GM10266 (cell line): ENCODE measurements at regions not wholly inside any gene's neighbourhood (a gene's known extent, or its start where the extent isn't known, plus 50 kb on each side); places are given as distances from the start of the nearest gene placed in this dataset.

Experiments used
- DNase-seq: peaks from one replicate; pipeline ENCODE4 v3.0.0; 2012; ENCODE audit errors: extremely low spot score
- CTCF ChIP-seq: IDR thresholded peaks from 2 replicates; pipeline ENCODE4 v1.5.1; 2012; ENCODE audit warnings: mild to moderate bottlenecking, low read depth; ENCODE audit not compliant: control insufficient read depth, insufficient read depth; ENCODE audit errors: missing control alignments

DNA sequence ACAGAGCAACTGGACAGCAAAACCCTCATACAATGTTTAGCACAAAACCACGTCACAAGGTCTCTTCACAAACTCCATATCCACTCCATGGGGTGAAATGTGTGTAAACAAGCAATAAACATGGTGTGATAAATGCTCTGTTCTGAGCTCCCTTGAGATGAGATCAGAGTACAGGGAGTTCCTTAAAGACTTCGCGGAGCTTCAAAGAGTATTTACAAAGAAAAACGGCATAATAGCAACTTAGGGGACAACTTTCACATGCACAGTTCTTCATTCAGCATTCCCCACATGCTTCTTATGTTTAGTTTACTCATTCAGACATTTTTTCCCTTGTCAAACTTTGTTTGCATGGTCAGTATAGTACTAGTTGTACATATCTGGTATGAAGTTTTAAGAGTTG lies 52.5 kb upstream of the SUCLG2 start:
- DNase-seq = no peak
- TF ChIP-seq CTCF = no peak

DNA sequence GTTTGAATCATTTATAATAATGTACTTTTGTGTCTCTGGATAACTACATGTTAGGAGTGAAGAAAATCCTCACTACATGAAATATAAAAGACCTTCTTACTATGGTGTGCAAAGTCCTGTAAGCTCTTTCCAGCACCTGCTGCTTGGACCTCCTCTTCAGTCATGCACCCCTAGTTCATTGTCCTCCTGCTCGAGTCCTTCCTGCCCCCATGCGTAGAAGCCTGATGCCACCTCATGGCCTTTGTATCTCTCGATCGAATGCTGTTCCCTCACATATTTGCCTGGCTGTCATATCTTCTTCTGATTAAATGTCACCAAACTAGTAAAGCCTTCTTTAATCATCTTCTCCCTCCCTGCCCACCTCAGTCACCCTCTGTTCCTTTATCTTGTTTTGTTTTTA lies 49.9 kb upstream of the SUCLG2 start:
- DNase-seq = no peak
- no peak for TF ChIP-seq CTCF
